Stimulated activated CD8-positive, alpha-beta memory T cell treated with anti-CD3 and anti-CD28 coated beads, Interleukin-15, amount 100 ng/mL, for 48 hours (primary cell): ENCODE measurements at regions not wholly inside any gene's neighbourhood (a gene's known extent, or its start where the extent isn't known, plus 50 kb on each side); places are given as distances from the start of the nearest gene placed in this dataset.

Experiments
- DNase-seq, 2 donors: peaks; one replicate each; pipeline ENCODE4 v3.0.0-alpha.2; 2020; ENCODE audit warnings: low read depth in 2 of 2

DNA sequence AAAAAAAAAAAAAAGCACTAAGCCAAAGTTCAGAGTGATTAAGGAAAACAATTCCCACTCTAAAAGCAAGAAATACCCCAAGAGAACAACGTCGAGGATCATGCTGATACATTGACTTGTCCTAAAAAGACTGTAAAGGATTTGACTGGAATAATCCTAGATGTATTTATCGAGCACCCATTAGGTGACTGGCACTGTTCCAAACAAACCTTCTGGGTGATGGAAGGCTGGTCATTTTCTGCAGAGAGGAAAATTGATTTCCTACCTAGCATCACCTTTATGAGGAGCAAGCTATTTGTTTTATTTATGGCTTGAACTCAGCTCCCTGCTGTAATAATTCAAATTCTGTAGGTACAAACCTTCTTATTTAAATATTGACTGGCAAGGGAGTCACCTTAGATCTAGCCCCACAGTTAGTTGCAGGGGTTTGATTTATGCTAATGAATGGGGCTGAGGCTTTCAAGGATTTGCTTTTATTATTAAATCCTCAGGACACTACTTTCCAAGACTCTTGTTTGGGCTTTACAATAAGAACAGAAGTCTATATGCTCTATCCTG is 471.0 kb downstream of the OLFM4 start:
- DNase-seq, result no peak

DNA sequence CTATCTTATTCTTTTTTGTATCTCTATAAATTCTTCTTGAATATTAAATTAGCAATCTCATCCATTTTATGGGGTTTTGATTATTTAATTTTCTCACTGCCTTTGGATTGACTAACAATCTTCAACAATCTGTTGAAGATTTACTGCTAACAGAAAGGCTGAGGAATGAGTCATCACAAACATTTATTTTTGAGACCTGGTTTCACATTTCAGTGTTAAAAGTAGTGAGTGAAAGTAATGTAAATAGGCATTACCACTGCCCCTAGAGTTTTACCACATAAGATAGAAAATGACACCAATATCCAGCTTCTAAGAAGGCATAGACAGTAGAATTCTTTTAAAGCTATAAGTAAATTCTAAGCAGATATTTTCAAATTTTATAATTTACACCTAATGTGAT is 472.8 kb downstream of the OLFM4 start:
- no peak for DNase-seq

DNA sequence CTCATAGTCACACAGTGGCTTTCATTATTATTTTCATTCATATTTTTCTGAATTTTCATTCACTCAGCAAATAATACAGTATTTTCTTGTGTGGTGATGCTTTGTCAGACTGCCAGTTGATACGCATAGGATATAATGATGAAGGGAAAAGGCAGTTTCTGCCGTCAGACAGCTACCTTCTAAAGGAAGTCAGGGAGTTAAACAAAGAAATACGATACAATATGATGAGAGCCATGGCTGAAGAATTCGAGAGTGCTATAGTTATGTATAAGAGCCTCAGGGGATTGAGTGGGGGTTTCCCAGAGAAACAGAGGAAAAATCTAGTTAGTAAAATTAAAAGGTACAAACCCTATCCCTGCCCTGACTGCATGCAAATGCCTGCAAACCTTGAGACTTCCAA is 479.1 kb downstream of the OLFM4 start:
- DNase-seq, result no peak

- no peak for DNase-seq
These were observed 484.0 kb downstream of the OLFM4 start for GRCh38 chr13:53512635-53513034.

- DNase-seq, result no peak
These were observed 484.6 kb downstream of the OLFM4 start for GRCh38 chr13:53513226-53513625.

- no peak for DNase-seq
These were observed 491.5 kb downstream of the OLFM4 start for GRCh38 chr13:53520132-53520531.

DNA sequence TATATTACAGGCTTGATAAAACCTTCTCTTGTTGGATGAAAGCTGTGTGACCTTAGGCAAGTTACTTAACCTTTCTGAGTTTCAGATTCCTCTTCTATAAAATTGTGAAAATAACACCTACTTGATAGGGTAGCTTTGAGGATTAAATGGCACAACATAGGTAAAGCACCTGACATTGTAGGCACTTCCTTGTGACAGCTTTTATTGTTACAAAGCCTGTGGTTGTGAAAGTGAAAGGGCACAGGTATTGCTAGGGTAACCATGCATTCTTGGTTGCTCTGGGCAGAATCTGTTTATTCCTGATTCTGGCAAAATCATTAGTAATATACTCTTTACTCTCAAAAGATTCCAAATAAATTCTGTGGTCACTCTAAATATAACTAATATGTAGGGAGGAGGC is 493.4 kb downstream of the OLFM4 start:
- no peak for DNase-seq

GRCh38 chr13:53537586-53537985 is 509.0 kb downstream of the OLFM4 start:
- no peak for DNase-seq

DNA sequence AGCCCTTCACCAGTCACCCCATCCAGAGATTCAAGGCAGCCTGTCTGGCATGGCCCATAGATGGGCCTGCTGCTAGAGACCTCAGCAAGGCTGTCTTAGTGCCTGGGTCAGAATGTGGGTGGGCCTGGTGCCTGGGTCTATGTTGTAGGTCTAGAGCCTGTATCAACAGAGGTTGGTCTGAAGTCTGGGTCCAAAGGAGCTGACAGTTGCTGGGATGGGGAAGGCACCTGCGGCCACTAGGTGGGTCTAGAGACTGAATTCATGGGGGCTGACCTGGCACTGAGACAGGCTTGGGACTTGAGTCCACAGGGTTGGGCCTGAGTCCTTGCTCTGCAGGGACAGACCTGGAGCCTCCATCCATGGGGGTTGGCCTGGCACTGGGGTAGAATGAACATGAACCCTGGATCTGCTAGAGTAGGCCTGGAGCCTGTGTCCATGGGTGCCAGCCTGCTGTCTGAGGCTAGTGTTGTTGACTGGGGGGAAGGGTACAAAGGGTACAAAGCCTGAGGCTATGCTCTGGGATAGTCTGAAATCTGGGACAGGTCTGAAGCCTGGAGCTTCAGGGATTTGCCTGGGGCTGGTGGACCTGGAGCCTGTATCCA is 516.8 kb downstream of the OLFM4 start:
- DNase-seq, result no peak

DNA sequence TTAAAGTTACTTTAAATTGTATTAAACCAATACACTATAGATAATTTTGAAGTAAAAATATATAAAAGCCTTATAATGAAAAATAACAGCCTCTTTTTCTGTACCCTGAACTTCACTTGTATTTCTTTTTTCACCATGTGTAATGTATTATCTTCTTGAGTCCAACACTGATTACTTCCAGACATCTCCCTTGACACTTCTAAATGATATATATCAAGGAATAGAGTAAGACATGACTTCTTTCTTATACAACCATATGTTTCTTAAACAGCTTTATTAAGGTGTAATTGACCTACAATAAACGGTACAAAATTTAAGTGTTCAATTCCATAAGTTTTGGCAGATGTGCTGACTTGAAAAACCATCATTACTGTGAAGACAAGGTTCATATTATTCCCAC is 531.9 kb downstream of the OLFM4 start:
- DNase-seq, result no peak

GRCh38 chr13:53562419-53562818 is 533.8 kb downstream of the OLFM4 start:
- no peak for DNase-seq

GRCh38 chr13:53568491-53568890 is 539.9 kb downstream of the OLFM4 start:
- DNase-seq, result no peak

DNA sequence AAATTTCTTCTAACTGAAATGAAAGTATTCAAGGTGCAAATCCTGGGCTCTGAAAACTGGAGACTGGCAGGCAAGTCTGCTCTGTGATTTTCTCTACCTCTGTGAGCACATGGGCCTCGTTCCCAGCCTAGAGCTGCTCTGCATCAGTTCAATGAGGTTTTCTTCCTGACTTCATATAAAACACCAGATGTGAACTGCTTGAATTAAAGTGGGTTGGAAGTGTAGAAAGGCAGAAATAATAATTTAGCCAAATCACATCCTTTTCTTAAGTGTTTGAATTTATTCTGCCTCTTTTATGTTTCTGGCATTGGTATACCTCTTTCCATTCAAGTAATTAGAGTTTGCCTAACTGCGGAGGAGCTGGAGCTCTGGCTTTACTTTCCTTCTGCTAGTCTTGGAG is 540.8 kb downstream of the OLFM4 start:
- no peak for DNase-seq

DNA sequence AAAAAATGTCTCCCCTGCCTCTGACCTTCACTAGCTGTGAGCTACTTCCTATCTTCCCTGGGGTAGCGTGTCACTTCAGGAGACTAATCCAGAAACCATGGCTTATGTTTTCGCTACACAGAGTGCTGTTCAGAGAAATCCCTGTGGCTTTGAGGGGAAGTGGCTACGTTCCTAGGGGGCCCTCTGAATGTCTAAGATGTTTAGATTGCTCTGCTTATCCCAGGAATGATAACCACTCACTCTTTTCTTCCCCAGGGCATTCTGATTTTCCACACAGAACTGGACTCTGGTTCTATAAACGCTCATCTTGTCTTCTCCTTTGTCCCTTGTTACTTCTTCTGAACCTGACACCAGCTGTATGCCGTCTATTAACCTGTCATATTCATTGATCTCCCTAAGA is 572.5 kb downstream of the OLFM4 start:
- DNase-seq, result no peak

DNA sequence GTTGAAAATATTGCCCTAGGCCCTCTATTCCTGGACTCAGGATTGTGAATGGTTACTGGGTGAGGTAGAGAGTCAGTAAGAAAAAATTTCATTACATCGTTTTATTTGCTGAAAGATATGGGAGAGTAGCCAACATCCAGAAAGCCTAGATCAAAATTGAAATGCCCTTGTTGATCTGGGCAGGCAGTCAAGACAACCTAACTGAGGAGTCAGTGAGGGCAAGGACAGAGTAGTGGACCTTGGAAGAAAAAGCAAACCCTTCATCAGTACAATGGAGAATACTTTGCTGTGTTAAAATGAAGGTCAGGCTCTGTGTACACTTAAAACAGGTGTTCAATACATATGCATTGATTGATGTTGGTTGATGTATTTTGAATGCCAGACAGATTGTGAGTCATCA is 576.7 kb downstream of the OLFM4 start:
- DNase-seq, result no peak

- DNase-seq, result no peak
These were observed 583.6 kb downstream of the OLFM4 start for GRCh38 chr13:53612200-53612599.

DNA sequence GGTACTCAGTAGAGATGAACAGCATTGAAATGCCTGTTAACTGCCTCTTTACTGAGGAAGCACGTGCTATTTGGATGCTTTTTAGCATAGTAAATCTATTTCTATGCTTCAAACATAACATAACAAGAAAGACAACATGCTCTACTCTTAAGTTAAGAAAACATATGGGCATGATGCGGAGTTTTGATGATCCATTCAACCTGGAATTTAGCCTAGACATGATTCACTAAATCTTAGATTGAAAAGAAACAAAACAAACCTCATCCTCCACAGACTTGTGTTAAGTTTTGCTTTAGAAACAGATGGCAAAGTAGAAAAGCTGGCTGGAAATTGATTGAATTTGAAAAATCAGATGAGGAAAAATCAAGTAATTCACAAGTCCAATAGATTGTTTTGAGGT is 593.8 kb downstream of the OLFM4 start:
- DNase-seq, result no peak

DNA sequence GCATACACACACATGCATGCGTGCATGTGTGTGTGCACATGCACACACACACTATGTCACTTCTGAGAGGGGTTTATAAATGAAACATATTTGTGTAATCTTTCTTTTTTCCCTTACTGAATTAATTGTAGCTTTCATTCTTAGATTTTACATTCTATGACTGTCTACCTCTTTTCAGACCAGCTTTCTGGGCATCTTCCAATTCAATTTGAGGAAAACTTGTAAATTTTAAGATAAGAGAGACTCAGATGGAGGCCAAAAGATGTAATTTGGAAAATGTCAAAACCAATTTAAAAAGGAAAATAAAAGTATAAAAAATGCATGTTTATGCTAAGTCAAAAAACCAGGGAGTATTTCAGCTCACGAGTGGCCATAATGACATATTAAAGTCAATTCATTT is 594.5 kb downstream of the OLFM4 start:
- DNase-seq, result no peak

- no peak for DNase-seq
These were observed 602.9 kb downstream of the OLFM4 start for GRCh38 chr13:53631511-53631910.

- no peak for DNase-seq
These were observed 609.4 kb downstream of the OLFM4 start for GRCh38 chr13:53638040-53638439.

DNA sequence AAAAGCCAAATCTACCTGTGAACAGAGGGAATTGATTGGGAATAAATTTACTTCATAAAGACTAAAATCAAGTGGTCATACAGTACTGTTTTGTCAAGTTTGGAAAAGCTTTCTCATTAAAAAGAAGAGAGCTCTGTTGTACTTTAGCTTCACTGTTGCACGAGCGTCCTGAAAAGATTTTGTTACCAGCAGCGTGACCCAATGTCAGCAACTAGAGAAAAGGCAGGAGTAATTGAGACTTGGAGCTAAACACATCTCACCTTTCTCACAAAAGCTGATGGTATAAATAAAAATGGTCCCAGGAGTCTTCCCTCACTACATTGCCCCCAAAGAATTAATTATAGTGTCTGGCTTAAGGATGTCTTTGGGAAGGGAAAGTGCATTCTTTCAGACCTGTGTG is 613.7 kb downstream of the OLFM4 start:
- no peak for DNase-seq

DNA sequence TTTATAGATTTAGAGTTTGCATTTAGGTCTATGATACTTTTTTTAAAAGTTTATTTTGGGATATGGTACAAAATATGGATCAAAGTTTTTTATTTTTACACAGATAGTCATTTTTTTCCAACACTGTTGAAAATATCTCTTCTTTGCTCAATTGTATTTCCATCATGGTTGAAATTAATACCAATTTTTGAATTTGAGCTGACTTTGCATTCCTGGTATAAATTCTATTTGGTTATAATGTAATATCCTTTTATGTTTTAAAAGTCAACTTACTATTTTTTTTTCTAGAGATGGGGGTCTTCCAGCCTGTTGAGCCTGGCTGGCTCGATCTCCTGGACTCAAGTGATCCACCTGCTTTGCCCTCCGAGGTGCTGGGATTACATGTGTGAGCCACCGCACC is 620.1 kb downstream of the OLFM4 start:
- DNase-seq, result no peak

DNA sequence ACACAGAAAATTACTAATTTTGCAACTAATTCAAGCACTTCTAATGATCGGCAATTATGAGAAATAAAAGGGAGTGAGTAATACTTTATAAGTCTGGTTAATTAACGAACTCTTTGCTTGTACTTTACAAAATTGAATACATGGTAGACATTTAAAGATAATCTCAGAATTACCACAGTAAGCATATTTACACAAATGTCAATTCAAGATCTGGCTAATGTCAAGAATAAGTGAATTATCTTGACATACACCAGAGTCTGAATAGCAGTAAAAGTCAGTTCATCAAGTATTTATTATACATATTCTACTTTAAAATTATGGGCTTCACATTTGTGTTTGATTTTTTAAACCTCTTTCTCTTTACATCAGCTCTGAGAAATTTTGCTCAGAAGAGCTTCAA is 643.4 kb downstream of the OLFM4 start:
- DNase-seq, result no peak

DNA sequence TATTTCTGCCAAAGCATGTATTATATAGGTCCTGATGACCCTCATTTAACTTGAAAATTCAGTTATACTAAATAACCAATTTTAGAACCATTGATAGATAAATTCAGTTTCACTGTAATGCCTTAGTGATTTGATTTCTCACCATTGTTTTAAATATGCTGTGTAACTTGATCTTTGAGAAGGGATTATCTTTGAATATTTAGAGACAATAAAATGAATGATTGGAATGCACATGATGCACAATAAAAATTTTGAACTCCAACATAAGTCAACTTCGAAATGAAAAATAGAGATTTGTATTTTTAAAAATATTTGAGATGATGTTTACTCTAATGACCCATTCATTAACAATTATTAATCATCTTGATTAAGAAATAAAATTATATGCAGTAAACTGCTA is 654.5 kb downstream of the OLFM4 start:
- no peak for DNase-seq
